Fibroblast of lung (primary cell): ENCODE measurements at regions not wholly inside any gene's neighbourhood (a gene's known extent, or its start where the extent isn't known, plus 50 kb on each side); places are given as distances from the start of the nearest gene placed in this dataset.

Source experiments
- DNase-seq, 2 donors: peaks; one replicate each; pipeline versions ENCODE4 v3.0.0 to v3.0.0-alpha.2; 2010; ENCODE audit warnings: low read depth in 2 of 2
- H2AFZ ChIP-seq: 2 replicates; pipeline ENCODE4 v1.5.1; 2012; ENCODE audit warnings: low read length, control low read depth, inconsistent platforms
- H3K27ac ChIP-seq: 2 replicates; pipeline ENCODE4 v1.5.1; 2011; ENCODE audit warnings: low read length, control low read depth; ENCODE audit not compliant: insufficient read depth
- H3K27me3 ChIP-seq: 2 replicates; pipeline ENCODE4 v1.5.1; 2011; ENCODE audit warnings: mild to moderate bottlenecking, low read length; ENCODE audit not compliant: control insufficient read depth, insufficient read depth
- H3K36me3 ChIP-seq: 2 replicates; pipeline ENCODE4 v1.5.1; 2011; ENCODE audit warnings: low read length; ENCODE audit not compliant: control insufficient read depth, insufficient read depth
- H3K4me1 ChIP-seq: 2 replicates; pipeline ENCODE4 v1.5.1; 2011; ENCODE audit warnings: low read length; ENCODE audit not compliant: control insufficient read depth, insufficient read depth; ENCODE audit errors: extremely low read depth
- H3K4me2 ChIP-seq: 2 replicates; pipeline ENCODE4 v1.5.1; 2011; ENCODE audit warnings: low read length, control low read depth; ENCODE audit not compliant: insufficient read depth; ENCODE audit errors: extremely low read depth
- H3K4me3 ChIP-seq, 4 experiments: fragments of 200-600 bp in 1 of 4; sonication (generic) in 1 of 4; replicated peaks in 1 of 4; 2 replicates each; pipeline ENCODE4 v1.5.1; 2011 to 2016; ENCODE audit warnings: low read length in 4 of 4, low read depth in 3 of 4, mild to moderate bottlenecking in 3 of 4, control low read depth in 2 of 4, inconsistent platforms in 1 of 4, mixed read lengths in 1 of 4; ENCODE audit not compliant: insufficient read depth in 1 of 4; ENCODE audit errors: control extremely low read depth in 1 of 4
- H3K79me2 ChIP-seq: 2 replicates; pipeline ENCODE4 v1.5.1; 2012; ENCODE audit warnings: mild to moderate bottlenecking, low read length, inconsistent platforms; ENCODE audit not compliant: control insufficient read depth, insufficient read depth
- H3K9ac ChIP-seq: 2 replicates; pipeline ENCODE4 v1.5.1; 2011; ENCODE audit warnings: mild to moderate bottlenecking, low read length, control low read depth; ENCODE audit not compliant: insufficient read depth
- H3K9me3 ChIP-seq: 2 replicates; pipeline ENCODE4 v1.5.1; 2012; ENCODE audit warnings: low read depth, low read length; ENCODE audit not compliant: control insufficient read depth, insufficient read depth
- H4K20me1 ChIP-seq: 2 replicates; pipeline ENCODE4 v1.5.1; 2011; ENCODE audit warnings: low read length; ENCODE audit not compliant: control insufficient read depth, insufficient read depth; ENCODE audit errors: extremely low read depth
- CTCF ChIP-seq, 2 donors: IDR thresholded peaks in 1 of 2; conservative IDR thresholded peaks in 1 of 2; 1 replicate in 1 of 2; 2 replicates in 1 of 2; pipeline ENCODE4 v1.5.1; 2011 to 2012; ENCODE audit warnings: low read length in 2 of 2, control low read depth in 1 of 2, inconsistent platforms in 1 of 2, low read depth in 1 of 2, mild to moderate bottlenecking in 1 of 2
- EZH2 ChIP-seq: IDR thresholded peaks from 2 replicates; pipeline ENCODE4 v1.5.1; 2012; ENCODE audit warnings: low read length, control low read depth, mild to moderate bottlenecking; ENCODE audit errors: missing control alignments

GRCh38 chr3:182241196-182241765, 529.6 kb downstream of the SOX2 start:
- H2AFZ ChIP-seq, result no peak overlapping the region
- no peaks in the 10 kb centered on the region for H3K27me3 ChIP-seq
- no peak overlapping the region for H3K27ac ChIP-seq
- H3K4me3 ChIP-seq, result no peak overlapping the region
- no peaks in the 10 kb centered on the region for H3K4me1 ChIP-seq
- no peaks in the 10 kb centered on the region for H4K20me1 ChIP-seq
- no peak overlapping the region for H3K9ac ChIP-seq
- H3K9me3 ChIP-seq, result no peaks in the 10 kb centered on the region
- no peak for DNase-seq
- no peak for TF ChIP-seq CTCF (conservative IDR thresholded peaks at IDR 0.05 in 1 of 2, IDR thresholded peaks at IDR 0.05 in 1 of 2; ENCODE audit: low read depth in 1 of 2, low read length in 2 of 2)
- TF ChIP-seq EZH2, result no peak
- no peak overlapping the region for H3K4me2 ChIP-seq
- H3K36me3 ChIP-seq, result no peaks in the 10 kb centered on the region
- H3K79me2 ChIP-seq, result no peaks in the 10 kb centered on the region

- H3K27me3 ChIP-seq, result no peaks in the 10 kb centered on the region
- DNase-seq, result peak; percentile 85 to 97
- H3K27ac ChIP-seq, result no peak overlapping the region
- no peaks in the 10 kb centered on the region for H3K9me3 ChIP-seq
- H3K9ac ChIP-seq, result no peak overlapping the region
- no peaks in the 10 kb centered on the region for H4K20me1 ChIP-seq
- H3K4me3 ChIP-seq, result no peak overlapping the region
- no peak overlapping the region for H3K4me2 ChIP-seq
- no peak overlapping the region for H2AFZ ChIP-seq
- H3K79me2 ChIP-seq, result no peaks in the 10 kb centered on the region
- H3K36me3 ChIP-seq, result no peaks in the 10 kb centered on the region
- TF ChIP-seq EZH2, result no peak
- TF ChIP-seq CTCF (conservative IDR thresholded peaks at IDR 0.05 in 1 of 2, IDR thresholded peaks at IDR 0.05 in 1 of 2; ENCODE audit: low read depth in 1 of 2, low read length in 2 of 2), result no peak
- H3K4me1 ChIP-seq, result no peaks in the 10 kb centered on the region
These were observed 530.2 kb downstream of the SOX2 start for GRCh38 chr3:182241766-182242488.

- no peak overlapping the region for H3K4me3 ChIP-seq
- H3K9me3 ChIP-seq, result no peaks in the 10 kb centered on the region
- no peaks in the 10 kb centered on the region for H4K20me1 ChIP-seq
- no peak overlapping the region for H3K9ac ChIP-seq
- no peak for DNase-seq
- H2AFZ ChIP-seq, result no peak overlapping the region
- no peaks in the 10 kb centered on the region for H3K79me2 ChIP-seq
- TF ChIP-seq EZH2 (no peak), CTCF (conservative IDR thresholded peaks at IDR 0.05 in 1 of 2, IDR thresholded peaks at IDR 0.05 in 1 of 2; ENCODE audit: low read depth in 1 of 2, low read length in 2 of 2) (no peak)
- no peak overlapping the region for H3K4me2 ChIP-seq
- H3K4me1 ChIP-seq, result no peaks in the 10 kb centered on the region
- H3K36me3 ChIP-seq, result no peaks in the 10 kb centered on the region
- no peaks in the 10 kb centered on the region for H3K27me3 ChIP-seq
- no peak overlapping the region for H3K27ac ChIP-seq
These were observed 530.8 kb downstream of the SOX2 start for GRCh38 chr3:182242489-182242942.
